ENCODE measurements at regions not wholly inside any gene's neighbourhood (a gene's known extent, or its start where the extent isn't known, plus 50 kb on each side); places are given as distances from the start of the nearest gene placed in this dataset.

- no peak overlapping the region for H3K4me2 ChIP-seq (ENCODE audit: low read length)
- H3K23ac ChIP-seq (ENCODE audit: low read length): no peak overlapping the region
- peak overlapping the region; percentile 8 for H2BK120ac ChIP-seq (ENCODE audit: low read depth, low read length)
- H4K5ac ChIP-seq (ENCODE audit: low read length): no peak overlapping the region
- no peak overlapping the region for H2BK5ac ChIP-seq (ENCODE audit: low read length)
- H3K79me1 ChIP-seq (ENCODE audit: low read length): no peaks in the 10 kb centered on the region
- no peak overlapping the region for H2AK5ac ChIP-seq (ENCODE audit: low read length)
- H3K79me2 ChIP-seq (ENCODE audit: control insufficient read depth, insufficient read depth, low read length): no peaks in the 10 kb centered on the region
- H3K4me1 ChIP-seq (ENCODE audit: control insufficient read depth, low read depth, low read length): no peaks in the 10 kb centered on the region
- H3K56ac ChIP-seq (ENCODE audit: low read length): no peak overlapping the region
- peak overlapping the region; percentile 89 for H4K8ac ChIP-seq (ENCODE audit: low read depth, low read length)
- H3K4ac ChIP-seq (ENCODE audit: low read depth, low read length): peak overlapping the region; percentile 24
- no peaks in the 10 kb centered on the region for H3K36me3 ChIP-seq (ENCODE audit: control insufficient read depth, insufficient read depth, low read length)
- H2BK15ac ChIP-seq (replicated peaks; ENCODE audit: low read depth): no peak overlapping the region
- no CpG with 5 or more reads among the region's 7 CpGs for WGBS (ENCODE audit: extremely low coverage, insufficient coverage, low lambda C conversion rate)
- H3K27me3 ChIP-seq (ENCODE audit: insufficient read depth, low read length, poor library complexity): no peaks in the 10 kb centered on the region
- DNase-seq: no peak
- no peak overlapping the region for H3K18ac ChIP-seq (ENCODE audit: low read length)
- no peak overlapping the region for H3K27ac ChIP-seq (ENCODE audit: low read depth, low read length)
- H3K4me3 ChIP-seq (ENCODE audit: low read length): no peak overlapping the region
- H3K9ac ChIP-seq (ENCODE audit: low read length): no peak overlapping the region
Measured at GRCh38 chr10:64528294-64529002, 1007.2 kb downstream of the REEP3 start.

GRCh38 chr10:64529003-64529350 lies 1007.8 kb downstream of the REEP3 start:
- Histone ChIP-seq H3K56ac (ENCODE audit: low read length) (no peak overlapping the region), H3K4me1 (ENCODE audit: control insufficient read depth, low read depth, low read length) (no peaks in the 10 kb centered on the region), H2AK5ac (ENCODE audit: low read length) (no peak overlapping the region), H3K18ac (ENCODE audit: low read length) (no peak overlapping the region), H4K5ac (ENCODE audit: low read length) (no peak overlapping the region), H3K4ac (ENCODE audit: low read depth, low read length) (no peak overlapping the region), H2BK120ac (ENCODE audit: low read depth, low read length) (no peak overlapping the region), H2BK5ac (ENCODE audit: low read length) (no peak overlapping the region), H4K8ac (ENCODE audit: low read depth, low read length) (peak overlapping the region; percentile 89), H3K4me2 (ENCODE audit: low read length) (no peak overlapping the region), H3K79me1 (ENCODE audit: low read length) (no peaks in the 10 kb centered on the region), H3K9ac (ENCODE audit: low read length) (no peak overlapping the region), H3K27ac (ENCODE audit: low read depth, low read length) (no peak overlapping the region), H3K27me3 (ENCODE audit: insufficient read depth, low read length, poor library complexity) (no peaks in the 10 kb centered on the region), H3K4me3 (ENCODE audit: low read length) (no peak overlapping the region), H2BK15ac (replicated peaks; ENCODE audit: low read depth) (no peak overlapping the region), H3K36me3 (ENCODE audit: control insufficient read depth, insufficient read depth, low read length) (no peaks in the 10 kb centered on the region), H3K79me2 (ENCODE audit: control insufficient read depth, insufficient read depth, low read length) (no peaks in the 10 kb centered on the region), H3K23ac (ENCODE audit: low read length) (no peak overlapping the region)
- no CpG with 5 or more reads among the region's 1 CpG for WGBS (ENCODE audit: extremely low coverage, insufficient coverage, low lambda C conversion rate)
- DNase-seq: no peak

GRCh38 chr10:64534616-64535015 lies 1013.4 kb downstream of the REEP3 start:
- H2BK5ac ChIP-seq (ENCODE audit: low read length): no peak overlapping the region
- H3K27ac ChIP-seq (ENCODE audit: low read depth, low read length): no peak overlapping the region
- H3K27me3 ChIP-seq (ENCODE audit: insufficient read depth, low read length, poor library complexity): no peaks in the 10 kb centered on the region
- H3K18ac ChIP-seq (ENCODE audit: low read length): no peak overlapping the region
- no peak overlapping the region for H3K23ac ChIP-seq (ENCODE audit: low read length)
- H2BK15ac ChIP-seq (replicated peaks; ENCODE audit: low read depth): no peak overlapping the region
- no peak overlapping the region for H4K5ac ChIP-seq (ENCODE audit: low read length)
- no peak overlapping the region for H3K4me3 ChIP-seq (ENCODE audit: low read length)
- DNase-seq: no peak
- no peak overlapping the region for H4K8ac ChIP-seq (ENCODE audit: low read depth, low read length)
- no peak overlapping the region for H3K4me2 ChIP-seq (ENCODE audit: low read length)
- H3K4me1 ChIP-seq (ENCODE audit: control insufficient read depth, low read depth, low read length): no peaks in the 10 kb centered on the region
- H2BK120ac ChIP-seq (ENCODE audit: low read depth, low read length): no peak overlapping the region
- no CpG with 5 or more reads among the region's 2 CpGs for WGBS (ENCODE audit: extremely low coverage, insufficient coverage, low lambda C conversion rate)
- H3K4ac ChIP-seq (ENCODE audit: low read depth, low read length): no peak overlapping the region
- H3K36me3 ChIP-seq (ENCODE audit: control insufficient read depth, insufficient read depth, low read length): no peaks in the 10 kb centered on the region
- no peak overlapping the region for H3K56ac ChIP-seq (ENCODE audit: low read length)
- no peaks in the 10 kb centered on the region for H3K79me2 ChIP-seq (ENCODE audit: control insufficient read depth, insufficient read depth, low read length)
- H3K79me1 ChIP-seq (ENCODE audit: low read length): no peaks in the 10 kb centered on the region
- no peak overlapping the region for H3K9ac ChIP-seq (ENCODE audit: low read length)
- H2AK5ac ChIP-seq (ENCODE audit: low read length): no peak overlapping the region

GRCh38 chr10:64535131-64535867 lies 1014.1 kb downstream of the REEP3 start:
- Histone ChIP-seq H3K23ac (ENCODE audit: low read length) (no peak overlapping the region), H2BK120ac (ENCODE audit: low read depth, low read length) (no peak overlapping the region), H3K79me1 (ENCODE audit: low read length) (no peaks in the 10 kb centered on the region), H3K18ac (ENCODE audit: low read length) (no peak overlapping the region), H4K8ac (ENCODE audit: low read depth, low read length) (no peak overlapping the region), H3K4me2 (ENCODE audit: low read length) (no peak overlapping the region), H2BK5ac (ENCODE audit: low read length) (no peak overlapping the region), H3K27me3 (ENCODE audit: insufficient read depth, low read length, poor library complexity) (no peaks in the 10 kb centered on the region), H3K56ac (ENCODE audit: low read length) (no peak overlapping the region), H4K5ac (ENCODE audit: low read length) (no peak overlapping the region), H3K4me3 (ENCODE audit: low read length) (no peak overlapping the region), H3K36me3 (ENCODE audit: control insufficient read depth, insufficient read depth, low read length) (no peaks in the 10 kb centered on the region), H3K4ac (ENCODE audit: low read depth, low read length) (no peak overlapping the region), H3K27ac (ENCODE audit: low read depth, low read length) (no peak overlapping the region), H3K79me2 (ENCODE audit: control insufficient read depth, insufficient read depth, low read length) (no peaks in the 10 kb centered on the region), H2BK15ac (replicated peaks; ENCODE audit: low read depth) (no peak overlapping the region), H3K4me1 (ENCODE audit: control insufficient read depth, low read depth, low read length) (no peaks in the 10 kb centered on the region), H2AK5ac (ENCODE audit: low read length) (no peak overlapping the region), H3K9ac (ENCODE audit: low read length) (no peak overlapping the region)
- no CpG with 5 or more reads among the region's 9 CpGs for WGBS (ENCODE audit: extremely low coverage, insufficient coverage, low lambda C conversion rate)
- DNase-seq: peak; percentile 19

GRCh38 chr10:64537112-64537511 lies 1015.9 kb downstream of the REEP3 start:
- Histone ChIP-seq H2BK120ac (ENCODE audit: low read depth, low read length) (no peak overlapping the region), H3K4me1 (ENCODE audit: control insufficient read depth, low read depth, low read length) (no peaks in the 10 kb centered on the region), H4K5ac (ENCODE audit: low read length) (no peak overlapping the region), H3K79me2 (ENCODE audit: control insufficient read depth, insufficient read depth, low read length) (no peaks in the 10 kb centered on the region), H2AK5ac (ENCODE audit: low read length) (no peak overlapping the region), H3K4ac (ENCODE audit: low read depth, low read length) (no peak overlapping the region), H2BK5ac (ENCODE audit: low read length) (no peak overlapping the region), H3K9ac (ENCODE audit: low read length) (no peak overlapping the region), H4K8ac (ENCODE audit: low read depth, low read length) (no peak overlapping the region), H3K56ac (ENCODE audit: low read length) (no peak overlapping the region), H3K27me3 (ENCODE audit: insufficient read depth, low read length, poor library complexity) (no peaks in the 10 kb centered on the region), H3K23ac (ENCODE audit: low read length) (no peak overlapping the region), H2BK15ac (replicated peaks; ENCODE audit: low read depth) (no peak overlapping the region), H3K36me3 (ENCODE audit: control insufficient read depth, insufficient read depth, low read length) (no peaks in the 10 kb centered on the region), H3K18ac (ENCODE audit: low read length) (no peak overlapping the region), H3K79me1 (ENCODE audit: low read length) (no peaks in the 10 kb centered on the region), H3K27ac (ENCODE audit: low read depth, low read length) (no peak overlapping the region), H3K4me2 (ENCODE audit: low read length) (no peak overlapping the region), H3K4me3 (ENCODE audit: low read length) (no peak overlapping the region)
- no peak for DNase-seq

- H3K4me2 ChIP-seq (ENCODE audit: low read length): no peak overlapping the region
- H4K8ac ChIP-seq (ENCODE audit: low read depth, low read length): no peak overlapping the region
- no peaks in the 10 kb centered on the region for H3K79me2 ChIP-seq (ENCODE audit: control insufficient read depth, insufficient read depth, low read length)
- no CpG with 5 or more reads among the region's 5 CpGs for WGBS (ENCODE audit: extremely low coverage, insufficient coverage, low lambda C conversion rate)
- H2AK5ac ChIP-seq (ENCODE audit: low read length): no peak overlapping the region
- no peaks in the 10 kb centered on the region for H3K79me1 ChIP-seq (ENCODE audit: low read length)
- no peak overlapping the region for H2BK15ac ChIP-seq (replicated peaks; ENCODE audit: low read depth)
- no peak overlapping the region for H3K56ac ChIP-seq (ENCODE audit: low read length)
- no peak overlapping the region for H3K23ac ChIP-seq (ENCODE audit: low read length)
- no peak overlapping the region for H3K4ac ChIP-seq (ENCODE audit: low read depth, low read length)
- no peaks in the 10 kb centered on the region for H3K27me3 ChIP-seq (ENCODE audit: insufficient read depth, low read length, poor library complexity)
- H2BK5ac ChIP-seq (ENCODE audit: low read length): no peak overlapping the region
- no peak overlapping the region for H4K5ac ChIP-seq (ENCODE audit: low read length)
- no peak overlapping the region for H3K4me3 ChIP-seq (ENCODE audit: low read length)
- H2BK120ac ChIP-seq (ENCODE audit: low read depth, low read length): no peak overlapping the region
- no peak overlapping the region for H3K9ac ChIP-seq (ENCODE audit: low read length)
- H3K18ac ChIP-seq (ENCODE audit: low read length): peak overlapping the region; percentile 95
- no peaks in the 10 kb centered on the region for H3K4me1 ChIP-seq (ENCODE audit: control insufficient read depth, low read depth, low read length)
- no peak for DNase-seq
- H3K36me3 ChIP-seq (ENCODE audit: control insufficient read depth, insufficient read depth, low read length): no peaks in the 10 kb centered on the region
- H3K27ac ChIP-seq (ENCODE audit: low read depth, low read length): no peak overlapping the region
Measured at GRCh38 chr10:64537928-64538327, 1016.7 kb downstream of the REEP3 start.

Data from mesendoderm (in vitro differentiated cells).